ENCODE measurements at regions not wholly inside any gene's neighbourhood (a gene's known extent, or its start where the extent isn't known, plus 50 kb on each side); places are given as distances from the start of the nearest gene placed in this dataset.

DNA sequence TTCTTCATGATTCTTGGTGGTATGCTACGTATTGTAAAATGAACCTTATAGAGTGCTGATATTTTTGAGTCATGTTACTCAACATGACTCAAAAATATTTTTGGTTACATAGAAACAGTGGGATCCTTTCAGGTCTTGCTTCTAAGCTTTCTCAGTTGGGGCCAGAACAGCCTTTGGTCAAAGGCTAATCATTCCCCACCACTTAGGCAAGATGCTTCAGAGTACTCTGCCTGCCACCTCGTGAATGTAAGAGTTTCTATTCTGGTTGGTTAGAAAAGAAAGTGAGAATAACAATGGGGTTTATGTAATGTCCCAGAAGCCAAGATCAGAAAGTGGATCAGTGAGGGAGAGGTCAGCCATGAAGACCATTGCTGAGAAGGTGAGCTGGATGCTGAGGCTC, 327.8 kb downstream of the TCERG1L start:
- TF ChIP-seq, protein P1, sequence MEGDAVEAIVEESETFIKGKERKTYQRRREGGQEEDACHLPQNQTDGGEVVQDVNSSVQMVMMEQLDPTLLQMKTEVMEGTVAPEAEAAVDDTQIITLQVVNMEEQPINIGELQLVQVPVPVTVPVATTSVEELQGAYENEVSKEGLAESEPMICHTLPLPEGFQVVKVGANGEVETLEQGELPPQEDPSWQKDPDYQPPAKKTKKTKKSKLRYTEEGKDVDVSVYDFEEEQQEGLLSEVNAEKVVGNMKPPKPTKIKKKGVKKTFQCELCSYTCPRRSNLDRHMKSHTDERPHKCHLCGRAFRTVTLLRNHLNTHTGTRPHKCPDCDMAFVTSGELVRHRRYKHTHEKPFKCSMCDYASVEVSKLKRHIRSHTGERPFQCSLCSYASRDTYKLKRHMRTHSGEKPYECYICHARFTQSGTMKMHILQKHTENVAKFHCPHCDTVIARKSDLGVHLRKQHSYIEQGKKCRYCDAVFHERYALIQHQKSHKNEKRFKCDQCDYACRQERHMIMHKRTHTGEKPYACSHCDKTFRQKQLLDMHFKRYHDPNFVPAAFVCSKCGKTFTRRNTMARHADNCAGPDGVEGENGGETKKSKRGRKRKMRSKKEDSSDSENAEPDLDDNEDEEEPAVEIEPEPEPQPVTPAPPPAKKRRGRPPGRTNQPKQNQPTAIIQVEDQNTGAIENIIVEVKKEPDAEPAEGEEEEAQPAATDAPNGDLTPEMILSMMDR (conservative IDR thresholded peaks at IDR 0.05 in 1 of 2, IDR thresholded peaks at IDR 0.05 in 1 of 2; ENCODE audit: extremely low read depth in 1 of 2, insufficient read depth in 1 of 2, low read depth in 1 of 2, low read length in 2 of 2), result no peak
- no peak for TF ChIP-seq EZH2 (IDR thresholded peaks at IDR 0.05; ENCODE audit: borderline replicate concordance, low read length)
